CD4-positive, alpha-beta T cell treated with Interleukin-2 at 100 ng/mL for 4 hours (primary cell): ENCODE measurements at regions not wholly inside any gene's neighbourhood (a gene's known extent, or its start where the extent isn't known, plus 50 kb on each side); places are given as distances from the start of the nearest gene placed in this dataset.

Source experiments
- DNase-seq: peaks from one replicate; pipeline ENCODE4 v3.0.0-alpha.2; 2020; ENCODE audit warnings: low spot score

DNA sequence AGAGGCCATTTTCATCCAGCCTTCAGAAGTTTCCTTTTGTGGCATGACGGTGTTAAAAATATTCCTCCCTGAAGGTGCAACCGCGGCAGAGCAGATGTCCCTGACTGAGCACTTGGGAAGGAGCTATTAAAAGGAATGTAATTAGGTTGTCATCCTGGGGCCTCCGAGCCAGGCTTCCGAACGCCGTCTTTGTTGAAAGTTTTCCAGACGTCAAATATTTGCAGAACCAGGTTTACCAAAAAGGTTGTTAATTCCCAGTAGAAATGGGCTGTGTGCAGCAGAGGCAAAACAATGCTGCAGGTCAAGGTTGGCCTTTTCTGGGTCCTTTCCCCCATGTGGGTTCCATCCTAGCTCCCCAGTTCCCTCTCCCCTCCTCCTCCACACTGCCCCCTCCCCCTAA lies 88.8 kb upstream of the CALM2 start:
- no peak for DNase-seq

DNA sequence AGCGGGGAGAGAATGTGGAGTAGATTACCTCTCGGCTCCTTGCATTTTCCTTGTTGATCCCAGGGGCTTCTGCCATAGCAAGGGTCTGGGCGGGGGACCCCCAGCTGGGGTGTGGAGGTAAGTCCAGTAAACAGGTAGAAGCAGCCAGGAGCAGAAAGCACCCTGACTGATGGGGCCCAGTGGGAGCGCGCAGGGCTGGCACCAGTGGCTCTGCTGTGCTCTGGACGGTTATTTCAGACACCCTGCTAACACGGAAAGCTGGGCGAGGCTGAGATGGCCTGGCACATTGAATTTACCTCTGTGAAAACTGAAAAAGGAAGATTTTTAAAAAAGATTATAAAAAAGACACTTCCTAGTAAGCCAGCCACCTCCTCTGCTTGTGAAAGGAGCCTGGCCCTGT lies 88.4 kb upstream of the CALM2 start:
- no peak for DNase-seq

DNA sequence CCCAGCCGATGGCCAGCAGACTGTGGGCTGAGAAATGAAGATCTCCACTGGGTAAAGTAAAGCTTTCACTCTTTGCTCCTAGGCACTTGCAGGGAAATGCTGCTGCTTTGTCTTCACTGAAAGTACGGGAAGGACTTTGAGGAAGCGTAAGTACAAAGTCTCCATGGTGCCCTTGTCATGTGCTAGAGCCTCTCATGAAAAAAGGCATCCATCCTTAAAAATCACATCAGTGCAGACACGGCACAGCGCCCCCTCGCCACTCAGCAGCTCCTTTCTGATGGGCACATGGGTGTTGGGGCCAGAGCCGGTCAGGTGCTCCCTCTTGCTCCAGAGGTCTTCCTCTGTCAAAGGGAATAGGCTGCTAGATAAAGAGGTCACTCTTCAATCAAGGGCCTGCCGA lies 87.8 kb upstream of the CALM2 start:
- no peak for DNase-seq

DNA sequence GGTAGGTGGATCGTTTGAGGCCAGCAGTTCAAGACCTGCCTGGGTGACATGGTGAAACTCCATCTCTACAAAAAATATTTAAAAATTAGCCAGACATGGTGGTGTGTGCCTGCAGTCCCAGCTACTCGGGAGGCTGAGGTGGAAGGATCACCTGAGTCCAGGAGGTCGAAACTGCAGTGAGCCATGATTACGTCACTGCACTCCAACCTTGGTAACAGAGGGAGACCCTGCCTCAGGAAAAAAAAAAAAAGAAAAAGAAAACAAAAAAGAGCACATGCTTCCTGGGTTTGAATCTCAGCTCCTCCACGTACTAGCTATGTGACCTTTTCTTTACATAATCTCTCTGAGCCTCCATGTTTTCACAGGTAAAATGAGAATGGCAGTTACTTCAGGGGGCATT lies 86.3 kb upstream of the CALM2 start:
- DNase-seq = no peak

DNA sequence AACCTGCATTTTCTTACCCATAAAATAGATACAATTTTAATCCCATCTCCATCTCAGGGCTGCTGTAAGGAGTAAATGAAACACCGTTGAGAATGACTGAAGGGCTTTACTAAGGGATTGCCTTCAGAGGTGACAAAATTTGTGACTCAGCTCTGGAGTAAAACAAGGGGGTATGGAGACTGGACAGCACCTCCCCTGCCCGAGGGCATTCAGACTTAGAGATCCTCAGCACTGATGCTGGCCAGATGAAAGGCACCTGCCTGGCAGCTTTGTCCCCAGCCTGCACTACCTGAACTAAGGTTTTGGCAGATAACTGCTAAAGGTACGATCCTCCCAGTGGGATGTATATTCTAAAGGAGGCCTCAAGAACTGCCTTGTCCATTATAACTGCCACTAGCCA lies 84.7 kb upstream of the CALM2 start:
- DNase-seq = no peak

DNA sequence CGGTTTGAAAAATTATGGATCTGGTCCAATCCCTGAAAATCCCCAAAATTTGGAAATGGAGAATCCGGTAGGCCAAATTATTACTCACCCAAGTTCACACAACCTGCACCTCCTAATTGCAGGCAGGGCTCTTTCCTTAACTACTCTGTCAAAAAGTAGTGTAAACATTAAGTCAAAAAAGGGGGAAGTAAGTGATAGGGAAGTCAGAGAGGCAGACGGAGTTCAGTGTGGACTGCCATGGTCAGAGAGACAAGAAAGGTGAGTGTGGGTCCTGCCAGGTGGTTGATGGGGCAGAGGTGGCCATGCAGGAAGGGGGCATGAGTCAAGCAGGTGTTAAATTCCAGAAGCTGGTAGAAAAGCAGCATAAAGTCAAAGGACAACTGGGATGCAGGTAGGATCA lies 83.5 kb upstream of the CALM2 start:
- no peak for DNase-seq

DNA sequence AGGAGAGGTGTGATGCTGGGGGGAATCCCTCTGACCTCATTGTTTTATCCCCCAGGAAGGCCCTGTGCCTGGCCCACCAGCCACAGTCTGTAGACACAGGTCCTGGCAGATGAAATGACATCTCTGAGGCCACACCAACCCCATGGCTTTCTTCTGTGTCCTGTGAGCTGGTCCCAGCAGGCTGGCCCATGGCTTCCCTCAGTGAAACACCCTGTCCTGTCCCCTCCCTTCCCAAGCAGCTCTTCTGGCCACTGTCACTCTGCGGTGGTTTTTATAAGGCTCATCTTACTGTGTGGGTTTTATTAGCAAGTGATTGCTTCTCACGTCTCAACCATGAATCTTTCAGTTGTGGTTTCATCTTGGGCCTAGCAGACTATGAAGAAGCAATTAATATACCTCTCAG lies 81.6 kb upstream of the CALM2 start:
- no peak for DNase-seq

DNA sequence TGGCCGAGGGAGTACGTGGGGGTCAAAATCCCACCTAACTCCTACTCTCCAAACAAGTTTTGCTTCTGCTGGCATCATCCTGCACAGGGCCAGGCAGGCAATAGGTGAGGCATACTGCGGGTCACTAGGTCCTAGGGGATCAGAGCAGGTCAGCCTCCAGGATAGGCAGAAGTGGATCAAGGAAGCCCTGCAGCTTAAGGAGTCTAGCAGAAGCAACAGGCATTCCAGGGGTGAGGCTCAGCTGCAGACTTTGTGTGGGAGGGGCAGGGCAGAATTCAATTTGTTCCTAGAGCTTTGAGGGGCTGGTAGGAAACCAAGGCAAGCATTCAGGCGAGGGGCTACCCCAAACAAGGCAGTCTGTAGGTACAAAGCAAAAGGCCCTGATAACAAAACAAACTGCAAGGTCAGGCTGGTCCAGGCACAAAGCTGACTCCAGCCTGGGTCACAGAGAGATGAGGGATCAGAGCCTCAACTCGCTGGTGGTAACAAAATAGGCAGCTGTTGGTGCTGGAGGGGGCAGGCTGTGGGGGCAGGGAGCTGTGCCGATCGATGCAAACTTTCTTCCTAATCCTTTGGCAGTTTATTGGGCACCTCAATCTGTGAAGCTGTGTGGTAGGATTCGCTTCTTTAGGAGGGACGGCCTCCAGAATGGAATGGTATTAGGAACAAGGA lies 80.2 kb upstream of the CALM2 start:
- DNase-seq = no peak

DNA sequence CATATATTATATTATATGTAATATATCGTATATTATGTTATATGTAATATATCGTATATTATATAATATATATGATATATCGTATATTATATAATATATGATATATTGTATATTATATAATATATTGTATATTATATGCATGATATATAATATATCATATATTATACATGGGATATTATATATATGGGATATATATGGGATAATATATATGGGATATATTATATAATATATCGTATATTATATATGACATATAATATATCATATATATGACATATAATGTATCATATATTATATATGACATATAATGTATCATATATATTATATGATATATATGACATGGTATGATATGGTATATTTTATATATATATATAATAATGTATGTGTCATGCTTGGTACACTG lies 79.5 kb upstream of the CALM2 start:
- DNase-seq = no peak

DNA sequence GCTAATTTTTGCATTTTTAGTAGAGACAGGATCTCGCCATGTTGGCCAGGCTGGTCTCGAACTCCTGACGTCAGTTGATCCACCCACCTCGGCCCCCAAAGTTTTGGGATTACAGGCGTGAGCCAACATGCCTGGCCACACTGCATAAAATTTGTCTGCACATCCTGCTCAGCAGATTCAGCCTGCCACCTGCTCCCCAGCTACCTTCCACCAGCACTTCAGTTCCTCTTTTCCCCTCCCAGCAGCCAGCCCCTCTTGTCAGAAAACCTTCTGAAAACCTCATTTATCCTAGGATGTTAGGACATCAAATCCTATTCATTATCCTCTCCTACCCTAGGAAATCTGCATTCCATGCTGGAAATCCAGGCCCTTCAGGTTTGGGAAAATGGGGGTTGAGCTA lies 78.2 kb upstream of the CALM2 start:
- DNase-seq = no peak

DNA sequence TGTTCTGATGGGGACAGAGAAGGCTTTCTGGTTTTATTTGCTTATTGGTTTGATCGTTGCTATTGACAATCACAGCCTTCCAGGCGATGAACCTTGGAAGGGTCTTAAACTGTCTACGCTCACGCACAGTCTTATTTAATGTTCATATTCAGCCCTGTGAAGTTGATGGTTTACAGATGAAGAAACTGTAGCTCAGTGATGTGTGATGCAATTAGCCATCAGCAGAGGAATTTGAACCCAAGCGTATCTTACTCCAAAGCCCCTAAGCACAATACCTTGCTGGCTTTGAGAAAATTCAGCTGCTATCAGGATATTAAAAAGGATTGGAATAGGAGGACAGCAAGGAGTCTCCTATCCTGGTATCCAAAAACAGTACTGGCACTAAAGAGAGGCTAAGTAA lies 77.1 kb upstream of the CALM2 start:
- no peak for DNase-seq

DNA sequence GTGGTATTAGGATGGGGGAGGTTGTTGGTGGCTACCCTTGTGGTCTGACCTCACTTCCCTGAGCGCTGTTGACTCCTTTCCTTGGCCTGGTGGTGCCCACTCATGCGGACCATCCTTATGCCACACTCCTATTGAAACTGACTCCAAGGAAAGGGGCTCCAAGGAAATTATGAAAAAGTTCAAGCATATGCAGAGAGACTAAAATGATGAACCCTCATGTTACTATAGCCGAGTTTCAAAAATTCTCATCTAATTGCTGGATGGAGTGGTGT lies 75.0 kb upstream of the CALM2 start:
- DNase-seq = no peak

DNA sequence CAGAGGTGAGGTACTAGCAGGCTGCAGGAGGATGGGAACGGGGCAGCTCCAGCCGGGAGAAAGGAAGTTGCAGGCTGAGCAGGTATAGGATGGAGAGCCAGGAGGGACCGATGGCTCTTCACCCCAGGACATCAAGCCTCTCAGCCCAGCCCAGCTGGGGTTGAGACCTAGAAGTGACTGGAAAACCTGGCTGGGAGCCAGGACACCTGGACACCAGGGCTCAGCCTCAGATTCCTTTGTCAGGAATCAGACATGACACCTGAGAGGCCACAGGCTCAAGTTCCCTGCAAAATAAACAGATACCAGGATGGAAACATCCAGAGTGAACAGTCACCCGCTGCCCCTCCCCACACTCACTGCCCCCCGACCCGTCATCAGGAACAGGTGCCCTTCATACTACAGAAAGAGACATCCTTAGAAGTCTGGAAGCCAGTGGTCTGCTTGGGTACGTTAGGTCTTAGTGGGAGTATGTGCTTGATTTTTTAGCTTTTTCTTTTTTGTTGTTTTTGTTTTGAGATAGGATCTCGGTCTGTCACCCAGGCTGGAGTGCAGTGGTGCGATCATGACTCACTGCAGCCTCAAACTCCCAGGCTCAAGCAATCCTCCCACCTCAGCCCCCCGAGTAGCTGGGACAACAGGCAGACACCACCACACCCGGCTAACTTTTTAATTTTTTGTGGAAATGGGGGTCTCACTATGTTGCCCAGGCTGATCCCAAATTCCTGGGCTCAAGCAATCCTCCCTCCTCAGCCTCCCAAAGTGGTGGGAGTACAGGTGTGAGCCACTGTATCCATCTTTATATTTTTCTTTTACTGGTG lies 74.5 kb upstream of the CALM2 start:
- DNase-seq = no peak

DNA sequence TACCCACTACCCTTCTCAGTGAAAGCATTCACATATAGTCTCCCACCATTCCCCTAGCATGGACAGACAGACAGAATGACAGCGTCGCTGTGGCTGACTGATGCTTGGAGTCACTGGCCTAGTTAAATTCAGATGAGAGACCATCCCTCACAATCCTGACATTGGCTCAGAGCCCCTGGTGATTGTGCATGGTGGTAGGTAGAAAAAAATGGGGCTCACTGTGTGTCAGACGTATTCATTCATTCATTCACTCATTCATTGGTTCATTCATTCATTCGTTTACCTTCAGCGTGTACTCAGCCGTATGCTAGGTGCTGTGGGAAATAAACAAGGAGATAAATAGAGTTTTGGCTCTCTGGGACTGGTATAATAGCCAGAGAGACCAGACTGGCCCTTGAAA lies 73.6 kb upstream of the CALM2 start:
- no peak for DNase-seq

DNA sequence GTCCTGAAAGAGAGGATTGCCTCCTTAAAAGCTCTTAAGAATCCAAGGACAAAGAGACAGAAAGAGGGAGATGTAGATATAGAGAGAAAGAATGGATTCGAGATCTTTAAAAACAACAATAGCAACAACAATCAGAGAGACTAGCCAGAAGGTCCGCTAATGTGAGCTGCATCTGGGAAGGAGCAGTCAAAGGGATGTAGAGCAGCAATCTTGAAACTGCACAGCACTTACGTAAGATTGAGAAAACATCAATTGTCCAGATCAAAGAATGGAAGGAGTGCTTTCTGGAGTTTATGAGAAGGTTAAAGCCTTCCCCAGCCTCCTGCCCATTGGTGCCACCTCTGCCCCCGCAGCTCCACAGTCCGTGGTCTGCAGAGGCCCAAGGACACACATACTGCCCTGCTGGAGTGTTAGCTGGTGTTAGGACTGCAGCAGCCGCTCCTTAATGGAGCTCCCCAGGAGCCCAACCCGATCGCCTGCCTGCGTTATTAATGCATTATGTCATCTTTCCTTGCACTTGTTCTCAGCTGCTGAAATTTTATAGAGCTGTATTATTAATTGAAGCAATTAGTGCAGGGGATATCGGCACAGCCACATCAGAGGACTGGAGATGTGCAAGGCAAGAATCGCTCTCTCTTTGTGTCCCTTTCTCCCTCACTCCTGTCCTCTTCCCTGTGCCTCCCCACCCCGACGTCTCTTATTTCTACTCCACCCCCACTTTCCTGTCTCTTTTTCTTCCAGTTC lies 73.0 kb upstream of the CALM2 start:
- DNase-seq = no peak

DNA sequence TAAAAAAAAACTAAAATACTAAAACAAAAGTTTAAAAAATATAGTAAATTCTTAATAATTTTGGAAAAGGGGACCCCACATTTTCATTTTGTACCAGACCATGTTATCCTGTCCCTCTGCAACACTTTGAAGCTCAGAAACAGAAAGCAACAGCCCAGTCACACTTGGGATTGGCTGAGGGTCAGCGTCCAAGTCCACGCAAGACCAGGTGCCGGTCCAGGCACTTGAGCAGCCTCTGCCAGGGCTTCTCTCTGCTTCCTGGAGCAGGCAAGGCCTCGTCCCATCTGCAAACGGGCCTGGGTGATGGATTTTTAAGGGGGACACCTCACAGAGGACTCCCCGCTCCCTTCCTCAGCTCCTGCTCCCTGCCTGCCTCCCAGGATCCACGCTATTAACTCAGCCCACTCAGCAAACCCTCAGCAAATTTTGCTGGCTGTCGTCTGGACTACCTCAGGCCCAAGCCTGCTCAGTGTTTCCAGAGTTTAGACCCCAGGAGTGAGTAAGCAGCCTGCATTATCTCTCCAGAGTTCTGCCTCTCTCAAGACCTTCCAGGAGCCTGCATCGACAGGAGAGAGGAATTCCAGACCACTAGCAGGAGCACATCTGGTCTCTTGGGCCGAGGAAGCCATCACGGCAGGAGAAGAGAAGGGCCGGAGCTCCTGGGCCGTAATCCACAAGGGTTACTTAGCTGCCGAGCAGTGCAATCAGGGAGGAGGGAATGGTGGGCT lies 67.4 kb upstream of the CALM2 start:
- no peak for DNase-seq

DNA sequence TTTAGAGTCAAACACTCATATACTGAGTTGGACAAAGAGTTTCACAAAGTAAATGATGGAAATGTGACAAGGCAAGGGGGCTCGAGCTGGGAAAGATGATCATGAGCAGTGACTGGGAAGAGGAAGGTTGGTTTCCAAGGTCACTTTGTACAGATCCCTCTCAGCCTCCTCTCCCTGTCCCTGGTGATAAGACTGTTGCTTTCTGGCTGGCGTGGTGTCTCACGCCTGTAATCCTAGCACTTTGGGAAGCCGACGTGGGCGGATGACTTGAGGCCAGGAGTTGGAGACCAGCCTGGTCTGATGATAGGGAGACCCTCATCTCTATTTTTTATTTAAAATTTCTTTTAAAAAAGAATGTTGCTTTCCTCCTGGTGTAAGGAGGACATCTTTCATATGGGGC lies 65.4 kb upstream of the CALM2 start:
- no peak for DNase-seq

DNA sequence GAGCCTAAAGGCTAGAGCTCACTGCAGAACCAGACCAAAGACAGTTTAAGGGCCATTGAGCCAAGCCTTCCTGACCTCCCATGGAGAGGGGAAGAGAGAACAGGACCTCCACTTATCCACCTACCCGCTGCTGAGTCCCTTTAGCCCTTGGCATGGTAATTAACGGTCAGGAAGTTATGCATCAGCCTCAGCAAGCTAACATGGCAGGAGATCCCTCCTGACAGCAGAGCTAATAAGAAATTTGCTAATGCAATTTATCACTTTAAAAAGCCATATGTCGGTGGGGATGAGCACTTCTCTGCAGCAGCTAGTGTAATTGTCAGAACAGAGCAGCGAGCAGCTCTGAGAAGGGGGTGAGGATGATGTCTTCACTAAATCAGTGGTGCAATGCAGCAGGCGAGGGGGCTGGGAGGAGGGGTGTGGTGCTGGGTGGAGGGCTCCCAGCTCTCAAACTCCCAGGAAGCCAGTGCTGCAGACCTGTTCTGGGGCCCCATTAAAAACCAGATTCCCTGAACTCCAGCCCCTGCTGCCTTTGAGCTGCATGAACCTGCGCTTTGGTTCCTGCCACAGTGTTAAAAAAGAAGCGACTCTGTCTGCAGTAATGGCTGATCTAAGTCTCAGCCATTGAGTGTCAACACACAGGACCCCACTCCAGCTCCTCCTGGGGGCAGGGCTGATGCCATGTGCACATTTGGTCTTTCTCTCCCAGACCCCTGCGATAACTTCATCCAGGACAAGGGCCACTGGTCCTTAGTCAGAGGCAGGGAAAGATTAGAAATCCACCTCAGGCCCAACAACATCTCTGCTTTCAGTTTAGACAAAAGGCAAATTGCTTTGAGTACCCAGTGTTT lies 63.0 kb upstream of the CALM2 start:
- DNase-seq = no peak

DNA sequence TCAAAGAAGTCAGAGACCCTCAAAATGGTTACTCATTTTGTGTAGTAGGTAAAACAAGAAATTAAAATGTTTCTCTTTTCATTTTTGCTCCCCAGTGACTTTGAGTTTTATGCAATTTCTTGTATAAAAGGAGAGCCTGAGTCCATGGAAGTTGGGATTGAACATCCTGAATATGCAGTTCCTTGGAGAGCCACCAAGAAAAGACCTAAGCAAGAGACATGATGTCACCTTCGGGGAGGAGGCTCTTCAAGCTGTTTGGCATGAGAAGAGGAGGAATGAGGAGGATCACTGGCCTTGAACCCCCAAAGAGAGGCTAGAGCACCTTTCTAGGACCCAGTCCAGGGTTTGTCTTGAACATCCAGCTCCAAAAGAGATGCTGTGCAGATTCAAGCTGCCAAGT lies 62.3 kb upstream of the CALM2 start:
- DNase-seq = no peak

DNA sequence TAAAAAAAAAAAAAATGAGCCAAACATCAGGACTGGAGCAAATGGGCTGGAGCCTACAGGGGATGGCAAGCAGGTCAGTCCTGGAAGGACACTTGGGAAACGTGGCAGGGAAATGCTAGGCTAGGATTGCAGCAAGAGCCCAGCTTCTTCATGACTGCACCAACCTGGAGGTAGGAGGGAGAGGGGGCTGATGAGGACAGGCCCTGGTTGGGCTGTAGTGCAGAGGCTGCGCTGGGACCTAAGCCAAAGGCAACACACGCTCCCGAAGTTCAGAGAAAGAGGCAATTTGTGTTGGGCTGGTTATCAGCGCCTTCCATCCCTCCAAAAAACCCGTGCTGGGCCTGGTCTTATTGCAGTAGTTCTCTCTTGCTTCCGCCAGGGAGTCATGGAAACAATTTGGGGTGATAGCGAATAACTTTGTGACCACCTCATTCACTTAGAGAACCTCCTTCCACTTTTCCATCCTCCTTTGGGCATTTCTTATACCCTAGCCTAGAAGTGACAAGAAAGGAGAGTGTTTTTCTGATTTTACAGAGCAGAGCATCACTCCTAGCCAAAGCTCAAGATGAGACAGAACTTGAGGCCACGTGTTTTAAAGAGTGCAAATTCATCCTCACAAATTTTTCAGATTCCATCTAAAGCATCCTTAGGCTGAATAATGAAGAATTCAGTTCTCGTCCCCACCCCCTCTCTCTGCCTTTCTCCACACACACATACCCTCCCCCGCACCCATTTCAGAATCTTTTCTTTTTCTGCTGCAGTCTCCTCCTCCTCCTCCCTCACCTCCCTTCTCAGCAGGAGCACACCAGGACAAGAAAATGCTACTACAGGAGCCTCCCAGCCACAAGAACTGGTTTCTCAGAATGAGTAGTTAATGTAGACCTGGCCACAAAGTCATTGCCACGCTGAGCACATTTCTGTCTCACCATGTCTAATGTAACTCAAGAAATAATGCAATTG lies 61.3 kb upstream of the CALM2 start:
- DNase-seq = no peak
